HG02759 (cell line): ENCODE measurements at regions not wholly inside any gene's neighbourhood (a gene's known extent, or its start where the extent isn't known, plus 50 kb on each side); places are given as distances from the start of the nearest gene placed in this dataset.
A peak's percentile ranks its signal among the peaks of the same experiment; 100 is the strongest.

Experiments
- ATAC-seq: cut with Tn5 transposase; IDR thresholded peaks from one replicate; pipeline ENCODE4 v1.9.1; 2021; ENCODE audit warnings: mild to moderate bottlenecking, moderate library complexity; ENCODE audit not compliant: unreplicated experiment

DNA sequence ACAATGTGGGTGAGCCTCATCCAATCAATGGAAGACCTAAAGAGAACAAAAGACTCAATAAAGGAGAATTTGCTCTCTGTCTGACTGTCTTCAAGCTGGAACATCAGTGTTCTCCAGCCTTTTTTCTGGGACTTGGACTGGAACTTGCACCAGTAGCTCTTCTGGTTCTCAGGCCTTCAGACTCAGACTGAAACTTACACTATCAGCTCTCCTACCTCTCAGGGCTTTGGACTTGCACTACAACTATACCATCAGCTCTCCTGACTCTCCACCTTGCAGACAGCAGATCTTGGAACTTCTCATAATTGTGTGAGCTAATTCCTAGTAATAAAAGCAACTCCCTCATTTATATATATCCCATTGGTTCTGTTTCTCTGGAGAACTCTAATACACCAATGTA, 185.9 kb downstream of the SMIM20 start:
- no peak for ATAC-seq

DNA sequence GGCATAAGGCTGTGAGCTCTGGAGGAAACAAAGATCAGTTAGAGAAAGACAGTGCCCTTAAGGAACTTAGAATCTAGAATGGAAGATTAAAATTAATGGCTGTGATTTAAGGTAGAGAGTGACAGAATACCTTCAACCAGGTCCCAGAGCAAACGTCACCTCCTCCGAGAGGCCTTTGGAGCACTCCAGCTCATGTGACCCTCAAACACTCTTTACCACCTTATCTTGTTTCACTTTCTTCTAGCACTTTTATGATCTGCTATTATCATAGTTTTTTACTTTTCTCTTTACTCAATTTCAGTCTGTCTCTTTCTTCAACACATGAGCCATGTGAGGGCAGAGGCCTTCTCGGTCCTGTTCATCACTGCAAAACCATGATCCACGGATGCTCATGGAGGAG, 187.0 kb downstream of the SMIM20 start:
- no peak for ATAC-seq

DNA sequence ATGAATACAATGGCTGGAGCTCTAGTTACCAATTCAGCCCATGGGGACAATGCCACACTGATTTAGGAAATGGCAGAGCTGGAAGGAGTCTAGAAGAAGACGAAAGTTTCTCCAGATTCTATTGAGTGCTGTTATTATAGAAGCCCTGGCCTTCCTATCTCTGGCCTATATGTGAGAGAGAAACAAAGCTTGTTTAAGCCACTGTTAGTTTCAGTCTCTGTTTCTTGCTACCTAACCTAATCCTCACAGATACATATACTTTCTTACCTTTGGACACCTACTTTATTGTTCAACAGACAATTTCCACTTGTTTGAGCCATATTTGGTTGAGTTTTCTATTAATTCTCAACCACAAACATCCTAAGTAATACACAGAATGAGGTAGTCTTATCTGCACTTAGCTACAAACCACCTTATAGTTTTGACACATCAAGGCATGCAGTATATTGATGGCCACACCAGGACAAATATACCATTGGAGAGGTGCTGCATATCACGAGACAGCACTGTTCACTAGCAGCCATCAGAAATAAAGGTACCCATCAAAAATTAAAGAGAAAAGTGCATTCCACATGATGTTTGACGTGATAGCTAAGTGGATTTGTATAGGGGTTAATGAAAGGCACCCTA, 190.2 kb downstream of the SMIM20 start:
- no peak for ATAC-seq

DNA sequence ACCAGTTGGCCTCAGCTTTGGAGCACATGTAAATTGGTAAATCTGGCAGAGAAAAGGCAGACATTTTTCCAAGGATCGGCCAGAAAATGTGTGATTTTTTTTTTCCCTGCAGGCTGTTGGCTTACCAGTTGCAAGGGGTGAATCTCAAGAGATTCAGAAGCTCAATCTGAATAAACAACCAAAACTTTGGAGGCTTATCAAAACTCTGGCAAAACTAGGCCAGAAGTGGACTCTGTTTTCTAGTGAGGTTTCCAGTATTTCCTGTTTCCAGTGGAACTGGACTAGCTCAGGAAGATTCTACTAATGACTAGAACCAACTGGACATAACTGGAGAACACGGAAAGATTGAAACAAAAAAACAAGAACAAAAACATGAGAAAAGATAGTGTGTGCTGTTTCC, 191.3 kb downstream of the SMIM20 start:
- no peak for ATAC-seq

DNA sequence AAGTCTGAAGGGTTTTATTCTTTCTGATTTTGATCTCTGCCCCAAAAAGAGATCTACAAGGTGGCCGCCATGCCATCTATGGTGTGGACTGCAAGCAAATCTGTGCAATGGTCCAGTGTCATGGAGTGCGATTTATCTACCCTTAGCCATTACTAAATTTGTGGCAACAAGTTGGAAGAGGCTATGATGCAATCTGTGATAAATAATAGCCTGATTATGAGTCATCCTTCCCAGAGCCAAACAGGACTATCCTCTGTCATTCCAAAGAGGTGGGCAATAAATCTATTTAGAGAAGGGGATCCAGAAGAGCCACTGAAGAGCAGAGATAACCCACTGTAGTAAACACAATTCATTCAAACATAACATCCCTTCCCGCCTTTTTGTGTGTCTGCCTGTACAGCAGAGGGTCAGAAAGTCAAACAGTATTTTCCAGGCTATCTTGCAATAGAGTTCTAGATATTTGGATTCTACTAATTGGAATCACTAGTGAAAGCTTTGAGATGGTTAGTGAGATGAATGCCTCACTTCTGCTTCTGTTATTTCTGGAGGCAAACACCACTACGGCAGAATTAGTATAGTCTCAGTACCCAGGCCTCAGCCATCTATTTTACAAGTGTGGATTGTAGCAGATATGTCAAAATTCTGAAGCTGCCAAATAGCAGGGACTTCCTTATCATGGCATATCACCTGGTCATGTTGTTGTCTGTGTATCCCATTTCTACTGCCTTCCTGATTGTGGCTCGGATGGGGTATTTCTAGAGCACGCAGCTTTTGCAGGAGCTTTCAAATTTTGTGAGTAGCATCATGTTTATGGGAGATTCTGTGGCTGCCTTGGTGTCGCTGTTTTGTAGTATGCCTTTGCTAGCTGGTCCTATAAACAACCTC, 192.0 kb downstream of the SMIM20 start:
- ATAC-seq, result no peak

DNA sequence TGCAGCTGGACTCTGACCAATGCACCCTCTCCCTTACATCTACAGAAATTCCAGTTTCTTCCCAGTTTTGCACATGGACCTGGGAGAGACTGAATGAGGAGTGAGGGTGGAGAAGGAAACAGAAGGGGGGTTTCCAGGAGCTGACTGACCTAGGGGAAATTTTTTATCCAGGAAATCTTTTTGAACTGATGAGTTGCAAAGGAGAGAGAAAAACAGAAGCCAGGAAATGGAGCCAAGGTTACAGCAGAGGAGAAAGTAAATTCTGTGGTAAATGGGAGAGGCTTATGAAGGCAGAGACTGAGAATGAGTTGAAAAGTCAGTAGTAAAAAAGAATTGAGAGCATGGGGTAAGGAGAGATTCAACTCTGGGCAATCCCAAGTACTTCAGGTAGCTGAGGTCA, 192.8 kb downstream of the SMIM20 start:
- ATAC-seq, result no peak

DNA sequence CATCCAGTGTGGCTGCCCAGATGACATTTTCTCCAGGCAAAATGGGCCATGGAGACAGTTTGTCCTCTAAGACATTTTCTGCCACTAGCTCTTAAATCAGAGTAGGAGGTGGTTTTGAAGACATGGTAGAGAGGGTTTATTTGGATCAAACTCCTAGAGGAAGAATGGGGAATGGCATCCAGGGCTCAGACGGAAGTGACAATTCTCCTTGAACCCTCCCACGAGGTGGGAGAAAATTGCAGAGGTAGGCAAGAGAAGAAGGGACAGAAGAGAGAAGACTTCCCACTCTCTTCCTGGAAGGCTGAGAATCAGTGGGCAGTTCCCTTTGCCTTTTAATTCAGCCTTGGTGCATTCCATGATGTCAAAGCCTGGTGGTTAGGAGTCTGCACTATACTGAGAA, 194.0 kb downstream of the SMIM20 start:
- ATAC-seq, result no peak

DNA sequence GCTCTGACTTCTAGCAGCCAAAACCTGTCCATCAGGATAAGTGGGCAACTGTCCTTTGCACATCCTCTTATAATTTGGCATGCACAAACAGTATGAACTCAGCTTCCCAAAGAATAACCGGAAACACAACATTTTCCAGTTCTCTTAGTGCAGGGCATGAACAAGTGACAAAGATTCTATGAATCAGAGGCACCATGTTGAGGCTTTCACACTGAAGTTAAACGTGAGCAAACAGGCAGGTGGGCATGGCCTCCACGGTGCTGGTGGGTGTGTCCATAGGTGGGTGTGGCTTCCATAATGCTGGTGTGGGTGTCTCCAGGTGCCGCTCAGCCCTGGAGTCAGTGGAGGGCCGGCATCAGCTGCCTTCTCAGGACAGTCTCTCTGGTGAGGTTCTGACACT, 196.5 kb downstream of the SMIM20 start:
- no peak for ATAC-seq

DNA sequence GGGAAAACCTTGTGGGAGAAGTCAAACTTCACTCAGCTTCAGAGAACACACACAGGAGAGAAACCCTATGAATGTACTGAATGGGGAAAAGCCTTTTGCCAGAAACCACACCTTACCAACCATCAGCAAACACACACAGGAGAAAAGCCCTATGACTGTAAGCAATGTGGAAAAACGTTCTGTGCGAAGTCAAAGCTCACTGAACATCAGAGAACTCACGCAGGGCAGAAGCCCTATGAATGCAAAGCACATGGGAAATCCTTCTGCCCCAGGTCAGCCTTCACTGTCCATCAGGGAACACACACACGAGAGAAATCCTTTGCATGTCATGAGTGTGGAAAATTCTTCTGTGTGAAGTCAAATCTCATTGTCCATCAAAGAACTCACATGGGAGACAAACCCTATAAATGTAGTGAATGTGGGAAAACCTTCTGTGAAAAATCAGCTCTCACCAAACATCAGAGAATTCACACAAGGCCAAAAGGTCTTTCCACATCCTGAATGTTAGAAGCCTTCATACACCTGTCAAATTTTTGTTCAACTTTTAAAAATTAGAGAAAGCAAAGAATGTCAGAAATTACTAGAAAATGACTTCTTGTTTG, 199.4 kb downstream of the SMIM20 start:
- no peak for ATAC-seq

DNA sequence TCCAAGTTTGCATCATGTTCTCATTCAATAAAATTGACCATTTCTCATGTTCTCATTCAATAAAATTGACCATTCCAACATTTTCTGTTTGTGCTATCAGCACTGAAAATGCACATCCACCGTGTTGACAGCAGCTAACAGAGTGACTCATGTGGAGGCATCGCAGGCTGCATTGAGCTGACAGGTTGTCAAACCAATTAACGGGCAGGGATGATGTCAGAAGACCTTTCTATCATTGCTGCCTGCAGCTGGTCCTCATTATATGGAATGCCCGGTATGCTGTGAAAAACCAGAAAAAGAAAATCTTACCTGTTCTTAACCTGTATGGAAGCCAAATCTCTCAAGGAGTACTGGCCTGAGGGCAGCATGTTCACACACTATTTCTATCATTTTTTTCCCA, 202.0 kb downstream of the SMIM20 start:
- no peak for ATAC-seq

DNA sequence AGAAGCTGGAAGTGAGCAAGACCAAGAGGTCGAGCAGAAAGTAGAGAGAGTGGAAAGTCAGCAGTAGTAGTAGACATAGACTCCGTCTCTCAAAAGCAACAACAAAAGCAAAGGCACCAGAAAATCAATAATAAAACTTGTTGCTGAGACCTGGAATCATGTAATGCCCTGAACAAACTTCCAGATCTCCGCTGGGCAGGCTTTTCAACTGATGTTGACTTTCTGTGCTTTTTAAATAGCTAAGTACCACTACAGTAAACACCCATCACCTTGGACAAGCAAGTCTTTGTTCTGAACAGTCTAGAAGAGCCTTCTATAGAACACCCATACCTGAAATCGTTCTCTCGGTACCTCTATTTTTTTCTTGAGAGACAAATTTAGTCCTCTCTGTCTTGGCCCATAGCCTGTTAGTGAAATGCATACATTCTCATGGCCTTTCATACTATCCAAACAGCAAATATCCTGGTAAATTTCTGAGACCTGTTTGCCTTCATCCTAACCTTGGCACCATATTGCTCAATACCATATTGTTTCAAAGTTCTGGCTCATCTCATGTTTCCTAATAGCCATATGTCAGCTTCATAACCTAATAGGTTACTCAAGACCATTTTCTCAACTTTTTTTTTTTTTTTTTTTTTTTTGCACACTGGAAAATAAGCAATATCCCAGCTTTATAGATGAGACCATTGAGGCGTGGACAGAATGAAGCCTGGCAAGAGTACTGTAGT, 200.6 kb upstream of the RBPJ start:
- ATAC-seq, result no peak

DNA sequence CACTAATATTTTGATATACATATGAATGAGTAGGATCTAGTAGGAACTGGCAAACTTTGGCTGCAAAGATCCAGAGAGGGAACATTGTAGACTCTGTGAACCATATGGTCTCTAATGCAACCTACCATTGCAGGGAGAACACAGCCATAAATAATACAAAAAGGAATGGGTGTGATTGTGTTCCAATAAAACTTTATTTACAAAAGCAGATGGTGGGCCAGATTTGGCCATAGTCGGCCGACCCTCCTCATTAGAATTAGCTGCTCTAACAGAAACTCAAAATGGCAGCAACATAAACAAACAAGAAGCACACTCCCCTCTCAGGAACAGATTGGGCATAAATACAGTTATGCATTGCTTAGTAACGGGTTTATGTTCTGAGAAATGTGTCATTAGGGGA, 198.1 kb upstream of the RBPJ start:
- ATAC-seq, result no peak

DNA sequence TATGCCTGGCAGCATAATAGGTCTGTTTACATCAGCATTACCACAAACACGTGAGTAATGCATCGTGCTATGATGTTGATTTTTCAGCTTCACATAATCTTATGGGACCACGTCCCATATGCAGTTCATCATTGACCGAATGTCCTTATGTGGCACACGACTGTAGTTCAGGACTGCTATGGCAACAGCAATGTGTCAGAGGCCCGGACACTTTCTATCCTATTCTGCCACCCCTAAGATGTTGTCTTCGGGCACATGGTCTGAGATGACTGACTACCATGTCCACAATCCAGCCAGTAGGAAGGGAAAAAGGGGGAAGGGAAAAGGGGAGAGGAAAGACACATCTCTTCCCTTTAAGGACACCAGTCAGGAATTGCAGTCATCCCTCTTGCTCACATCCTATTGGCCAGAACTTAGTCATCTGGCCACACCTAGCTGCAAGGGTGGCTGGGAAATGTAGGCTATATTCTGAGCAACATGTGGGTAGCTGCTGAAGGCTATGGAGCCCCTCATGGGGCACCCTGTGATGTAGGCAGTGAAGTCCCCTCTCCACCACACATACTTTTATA, 196.0 kb upstream of the RBPJ start:
- ATAC-seq, result no peak

DNA sequence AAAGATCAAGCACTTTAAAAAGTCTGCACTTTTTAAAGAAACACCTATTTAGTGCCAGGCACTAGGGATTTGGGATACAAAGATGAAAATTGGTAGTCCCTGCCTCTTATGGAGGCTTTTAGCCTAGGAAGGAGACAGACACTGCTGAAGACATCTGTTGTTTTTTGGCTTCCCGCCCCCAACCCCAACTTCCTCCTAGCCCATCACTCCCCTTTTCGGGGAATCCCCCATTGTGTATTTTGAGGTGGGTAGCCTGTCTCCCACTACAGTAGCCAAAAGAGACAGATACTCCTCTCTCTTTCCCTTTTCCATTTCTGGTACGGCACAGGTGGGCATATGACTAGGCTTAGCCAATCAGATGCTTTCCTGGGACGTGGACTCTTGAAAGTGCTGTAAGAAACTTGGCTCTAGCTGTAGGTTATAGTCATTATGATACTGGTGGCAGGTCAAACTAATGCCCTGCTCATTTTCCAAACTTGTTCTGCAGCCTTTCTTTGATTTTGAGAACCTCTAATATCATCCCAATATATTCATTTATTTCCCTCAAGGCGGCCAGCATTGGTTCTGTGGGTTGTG, 194.6 kb upstream of the RBPJ start:
- ATAC-seq, result peak; percentile 42

DNA sequence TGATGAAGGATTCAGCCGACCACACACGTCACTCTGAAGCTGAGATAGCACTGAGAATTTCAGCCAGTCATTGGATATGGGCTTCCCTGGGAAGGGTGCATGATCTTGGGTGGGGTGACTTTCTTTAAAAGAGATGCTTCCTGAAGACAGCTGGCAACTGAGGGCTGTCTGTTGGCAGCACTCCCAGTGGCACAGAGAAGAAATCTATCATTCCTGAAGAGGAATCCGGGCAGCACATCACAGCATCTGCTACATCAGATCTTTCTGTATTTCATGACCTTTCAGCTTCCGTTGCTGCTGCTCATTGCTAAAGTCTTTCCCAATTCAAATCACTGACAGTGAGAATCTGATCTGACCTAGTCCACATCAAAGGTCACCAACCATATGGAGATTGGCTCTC, 193.8 kb upstream of the RBPJ start:
- no peak for ATAC-seq

DNA sequence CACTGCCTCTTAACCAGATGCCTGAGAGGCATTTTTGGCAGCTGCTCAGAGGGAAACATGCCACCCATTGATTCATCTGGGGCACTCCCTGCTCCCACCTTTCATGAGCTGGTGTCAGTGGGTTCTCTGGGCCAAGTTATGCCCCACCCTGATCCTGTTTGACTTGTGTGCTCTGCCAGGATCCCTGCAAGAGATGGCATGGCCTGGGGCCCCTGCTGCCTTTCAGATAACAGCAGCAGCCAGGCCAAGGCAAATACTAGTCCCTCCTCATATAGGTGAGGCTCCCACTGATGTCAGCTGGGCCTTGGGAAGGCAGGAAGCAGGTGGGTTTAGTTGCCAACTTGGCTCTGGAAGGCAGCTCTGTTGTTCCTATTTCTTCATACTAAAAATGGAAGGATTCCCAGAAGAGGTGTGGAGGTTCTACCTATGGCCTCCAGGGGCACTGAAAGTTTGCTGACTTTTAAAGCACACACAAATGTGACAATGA, 192.9 kb upstream of the RBPJ start:
- ATAC-seq, result no peak

DNA sequence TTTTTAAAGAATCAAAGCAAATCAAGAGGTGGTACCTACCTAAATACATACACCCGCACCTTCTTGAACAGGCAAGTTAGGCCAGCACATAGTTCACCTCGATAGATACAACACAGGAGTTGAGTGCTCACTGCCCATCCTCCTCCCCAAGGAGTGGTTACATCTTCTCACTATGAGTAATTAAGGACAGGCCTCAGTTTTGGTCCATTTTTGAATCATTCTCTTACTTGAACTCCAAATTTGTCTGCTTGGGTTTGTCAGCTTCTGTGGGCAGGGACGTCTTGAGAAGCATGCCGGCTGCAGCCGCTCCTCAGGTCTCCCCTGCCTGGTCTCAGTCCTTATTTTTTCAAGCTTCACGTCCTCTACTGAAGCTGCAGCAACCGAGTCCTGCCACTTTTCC, 190.6 kb upstream of the RBPJ start:
- peak; percentile 76 for ATAC-seq

DNA sequence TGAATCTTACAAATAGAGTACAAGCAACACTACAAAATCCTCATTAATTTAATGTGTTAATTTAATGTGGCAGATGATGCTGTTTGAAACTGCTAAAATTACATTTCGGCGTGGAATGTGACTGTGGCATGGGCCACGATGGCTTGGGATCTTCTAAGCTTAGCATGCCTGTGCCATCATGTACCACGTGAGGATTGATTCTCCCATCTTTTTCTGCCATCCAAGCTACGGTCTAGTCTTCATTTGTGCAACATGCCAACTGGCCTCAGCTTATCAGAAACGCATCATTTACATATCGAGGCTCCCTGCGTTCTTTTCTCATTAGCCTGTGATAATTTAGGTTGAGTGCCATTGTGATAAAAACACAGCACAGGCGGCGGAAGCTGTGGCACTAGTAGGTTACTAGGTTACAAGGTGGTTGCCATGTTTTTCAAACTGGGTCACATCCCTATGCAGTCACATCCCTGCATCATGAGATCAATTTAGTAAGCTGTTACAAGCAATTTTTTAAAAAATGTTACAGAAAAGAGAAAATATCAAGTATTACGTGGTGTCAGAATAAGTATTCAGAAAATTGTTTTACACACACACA, 189.9 kb upstream of the RBPJ start:
- no peak for ATAC-seq

DNA sequence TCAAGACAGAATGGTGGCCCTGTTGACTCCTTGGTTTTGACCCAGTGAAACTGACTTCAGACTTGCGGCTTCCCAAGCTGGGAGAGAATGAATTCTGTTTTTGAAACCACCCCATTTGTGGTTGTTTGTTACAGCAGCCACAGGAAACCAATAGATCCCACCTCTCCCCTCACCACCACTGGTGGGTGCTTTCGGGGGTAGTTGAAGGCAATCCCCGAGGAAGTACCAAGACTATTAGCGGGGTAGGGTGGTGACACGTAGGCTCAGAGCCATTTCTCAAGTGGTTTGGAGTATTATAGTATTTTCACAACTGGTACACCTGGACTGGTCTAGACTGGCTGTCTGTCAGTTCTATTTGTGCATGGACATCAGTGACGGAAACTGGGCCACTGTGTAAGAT, 189.1 kb upstream of the RBPJ start:
- peak; percentile 50 for ATAC-seq

DNA sequence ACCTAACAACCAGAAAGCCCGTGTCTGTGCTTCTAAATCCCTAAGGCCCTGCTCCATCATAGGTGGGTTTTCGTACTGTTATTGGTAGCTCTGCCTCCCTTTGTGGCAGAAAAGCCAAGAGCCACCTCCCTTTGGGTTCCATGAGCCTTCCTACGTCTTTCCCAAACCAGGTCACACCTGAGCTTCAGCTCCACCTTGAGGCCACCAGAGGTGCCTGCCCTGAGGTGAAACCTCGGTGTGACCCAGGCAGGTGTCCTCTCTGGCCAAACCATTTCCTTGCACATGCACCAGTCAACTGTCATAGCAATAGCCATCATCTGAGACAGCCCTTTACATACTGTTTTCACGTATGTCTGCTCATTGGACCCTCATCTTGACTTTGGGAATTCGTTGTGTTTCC, 188.0 kb upstream of the RBPJ start:
- no peak for ATAC-seq
